GM21576 (cell line): ENCODE measurements at regions not wholly inside any gene's neighbourhood (a gene's known extent, or its start where the extent isn't known, plus 50 kb on each side); places are given as distances from the start of the nearest gene placed in this dataset.

Experiments used
- ATAC-seq: cut with Tn5 transposase; IDR thresholded peaks from one replicate; pipeline ENCODE4 v1.9.1; 2021; ENCODE audit warnings: mild to moderate bottlenecking, moderate library complexity; ENCODE audit not compliant: unreplicated experiment

DNA sequence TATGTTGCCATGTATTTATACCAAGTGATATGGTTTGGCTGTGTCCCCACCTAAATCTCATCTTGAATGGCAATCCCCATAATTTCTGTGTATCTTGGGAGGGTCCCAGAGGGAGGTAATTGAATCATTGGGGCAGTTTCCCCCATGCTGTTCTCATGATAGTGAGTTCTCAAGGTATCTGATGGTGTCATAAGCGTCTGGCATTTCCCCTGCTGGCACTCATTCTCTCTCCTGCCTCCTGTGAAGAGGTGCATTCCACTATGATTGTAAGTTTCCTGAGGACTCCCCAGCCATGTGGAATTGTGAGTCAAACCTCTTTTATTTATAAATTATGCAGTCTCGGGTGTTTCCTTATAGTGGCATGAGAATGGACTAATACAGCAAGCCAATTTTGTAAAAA lies 140.8 kb upstream of the ADAMTSL1 start:
- no peak for ATAC-seq

GRCh38 chr9:18335825-18336224 lies 138.1 kb upstream of the ADAMTSL1 start:
- ATAC-seq = no peak

DNA sequence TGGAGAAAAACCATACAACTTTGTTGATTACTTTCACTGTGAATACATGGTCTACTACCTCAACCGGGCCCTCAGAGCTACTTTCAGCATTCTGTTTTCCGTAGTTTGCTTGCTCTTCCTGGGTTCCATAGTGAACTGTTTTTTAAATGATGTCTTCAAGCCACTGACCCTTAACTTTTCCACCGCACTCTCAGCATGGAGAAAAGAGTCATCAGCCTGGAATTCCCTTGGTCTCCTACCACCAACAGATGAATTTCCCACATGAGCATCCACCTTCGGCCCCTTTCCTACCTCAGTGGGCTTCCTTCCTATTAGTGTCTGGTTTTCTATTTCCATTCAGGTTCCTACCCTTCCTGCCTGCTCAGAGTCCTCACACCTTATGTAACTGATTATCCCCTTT lies 135.9 kb upstream of the ADAMTSL1 start:
- no peak for ATAC-seq

GRCh38 chr9:18343784-18344183 lies 130.2 kb upstream of the ADAMTSL1 start:
- ATAC-seq = no peak

DNA sequence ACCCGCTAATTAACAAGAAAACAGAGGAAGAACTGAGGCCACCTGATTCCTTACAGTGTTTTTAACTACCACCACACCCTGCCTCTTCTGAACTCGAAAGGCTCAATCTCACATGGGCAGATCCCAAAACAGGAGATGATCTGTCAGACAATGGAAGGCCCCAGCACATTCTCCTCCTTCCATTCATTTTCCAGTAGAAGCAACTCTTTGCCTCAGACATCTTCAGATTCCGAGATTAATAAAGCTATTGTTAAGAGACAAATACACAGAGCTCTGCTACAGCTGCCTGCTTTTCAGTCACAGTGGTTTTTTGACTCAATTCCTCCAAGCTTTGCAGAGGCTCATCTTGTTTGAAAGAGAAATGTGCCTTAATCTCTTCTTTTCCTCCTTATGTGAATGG lies 127.2 kb upstream of the ADAMTSL1 start:
- no peak for ATAC-seq

- ATAC-seq = no peak
Measured at GRCh38 chr9:18347386-18348082, 126.4 kb upstream of the ADAMTSL1 start.

GRCh38 chr9:18348083-18348475 lies 125.9 kb upstream of the ADAMTSL1 start:
- no peak for ATAC-seq

DNA sequence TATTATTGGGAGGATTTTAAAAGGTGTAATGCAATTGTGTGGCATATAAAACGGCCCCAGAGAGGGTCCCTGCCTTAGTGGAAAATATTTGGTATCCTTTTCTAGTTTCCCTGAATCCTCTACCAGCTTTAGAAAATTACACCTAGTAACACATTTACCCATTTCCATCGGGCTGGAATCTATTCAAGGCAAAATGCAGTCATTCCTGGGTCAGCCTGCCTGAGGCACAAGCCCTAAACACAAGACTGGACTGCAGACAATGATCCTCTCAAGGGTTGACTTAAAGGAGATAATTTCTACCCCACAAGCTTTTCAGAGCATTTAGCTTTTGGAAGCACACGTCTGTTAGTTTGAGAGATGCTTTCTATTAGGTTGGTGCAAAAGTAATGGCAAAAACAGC lies 124.4 kb upstream of the ADAMTSL1 start:
- no peak for ATAC-seq

DNA sequence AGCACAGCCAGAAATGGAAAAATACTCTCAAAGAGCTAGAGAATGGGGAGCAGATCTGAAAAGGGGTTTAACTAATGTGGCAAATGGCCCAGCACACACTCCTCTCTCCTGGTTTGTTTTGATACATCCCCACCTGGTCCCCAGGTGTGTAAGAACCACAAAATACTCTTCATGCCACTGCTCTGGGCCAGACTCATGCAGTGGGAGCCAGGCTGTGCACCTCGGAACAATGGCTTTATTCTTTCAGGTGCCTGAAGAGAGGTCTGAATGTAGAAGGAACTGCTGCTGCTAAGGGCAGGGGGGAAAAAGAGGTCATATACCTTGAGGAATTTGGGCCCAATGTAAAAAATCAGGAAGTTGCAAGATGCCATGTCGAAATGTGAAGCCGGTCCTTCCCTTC lies 123.9 kb upstream of the ADAMTSL1 start:
- ATAC-seq = no peak

- ATAC-seq = no peak
Measured at GRCh38 chr9:18350995-18351595, 122.9 kb upstream of the ADAMTSL1 start.

GRCh38 chr9:18352711-18353110 lies 121.2 kb upstream of the ADAMTSL1 start:
- ATAC-seq = no peak

- ATAC-seq = no peak
Measured at GRCh38 chr9:18353473-18353872, 120.5 kb upstream of the ADAMTSL1 start.

DNA sequence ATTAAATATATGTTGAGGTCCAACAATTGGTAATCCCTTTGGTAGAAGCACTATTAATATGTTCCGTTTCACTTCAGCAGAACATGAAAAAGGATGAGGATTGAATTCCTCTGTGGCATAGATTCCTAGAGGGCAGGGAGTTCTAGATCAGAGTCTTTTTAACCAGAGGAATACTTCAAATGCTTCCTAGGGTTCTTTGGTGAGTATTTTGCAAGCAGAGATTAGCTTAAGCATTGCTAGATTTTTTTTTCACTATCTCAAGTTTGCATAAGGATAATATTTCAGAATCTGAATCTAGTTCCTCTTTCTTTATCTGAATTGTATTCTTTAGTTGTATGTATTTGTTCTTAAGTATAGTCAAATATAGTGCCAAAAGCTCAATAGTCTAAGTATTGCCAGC lies 116.6 kb upstream of the ADAMTSL1 start:
- no peak for ATAC-seq

DNA sequence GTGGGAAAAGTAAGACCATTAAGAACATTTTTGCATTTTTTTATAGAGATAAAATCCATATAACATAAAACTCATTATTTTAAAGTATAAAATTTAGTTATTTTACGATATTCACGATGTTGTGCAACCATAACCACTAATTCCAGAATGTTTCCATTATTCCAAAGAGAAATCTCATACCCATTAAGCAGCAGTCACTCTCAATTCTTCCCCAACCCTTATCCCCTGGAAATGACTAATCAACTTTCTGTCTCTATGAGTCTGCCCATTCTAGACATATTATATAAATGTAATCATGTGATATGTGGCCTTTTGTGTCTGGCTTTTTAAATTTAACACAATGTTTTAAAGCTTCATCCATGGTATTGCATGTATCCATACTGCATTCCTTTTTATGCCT lies 115.6 kb upstream of the ADAMTSL1 start:
- no peak for ATAC-seq

- ATAC-seq = no peak
Measured at GRCh38 chr9:18359335-18359734, 114.6 kb upstream of the ADAMTSL1 start.

DNA sequence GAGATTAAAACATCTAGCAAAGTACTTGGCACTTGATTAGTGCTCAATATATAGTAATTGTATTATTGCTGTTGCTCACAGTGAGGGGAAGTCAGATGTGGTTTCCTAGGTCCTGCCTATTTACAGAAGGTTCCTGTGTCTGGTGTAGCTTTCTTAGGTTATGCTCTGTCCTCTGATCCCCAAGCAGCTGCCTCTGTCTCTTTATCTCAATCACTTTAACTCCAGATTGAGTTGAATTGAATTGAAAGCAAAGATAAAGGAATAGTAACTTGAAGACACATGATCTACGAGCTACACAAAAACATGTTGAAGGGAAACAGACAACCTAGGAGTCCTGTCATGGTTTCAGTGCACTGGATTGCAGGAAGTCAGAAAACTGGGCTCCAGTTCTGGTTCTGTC lies 113.9 kb upstream of the ADAMTSL1 start:
- ATAC-seq = no peak

- ATAC-seq = no peak
Measured at GRCh38 chr9:18361646-18362045, 112.3 kb upstream of the ADAMTSL1 start.

DNA sequence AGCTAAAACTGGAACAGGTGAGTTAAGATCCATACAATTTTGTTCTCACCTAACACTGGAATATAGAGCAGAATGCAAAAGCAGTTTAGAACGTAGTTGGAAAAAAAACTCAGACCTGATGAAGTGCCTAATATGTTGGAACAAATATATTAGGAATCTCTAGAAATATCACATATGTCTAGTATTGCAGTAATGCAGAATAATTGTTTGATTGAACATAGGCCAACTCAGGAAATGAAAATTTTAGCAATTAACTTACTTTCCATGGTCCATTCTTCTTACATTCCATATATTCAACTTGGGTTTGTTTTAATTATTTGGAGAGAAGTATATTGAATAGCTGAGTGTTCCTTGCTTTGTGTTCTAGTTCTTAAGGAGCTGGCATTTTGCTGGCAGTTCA lies 111.8 kb upstream of the ADAMTSL1 start:
- no peak for ATAC-seq

- peak; percentile 49 for ATAC-seq
Measured at GRCh38 chr9:18362901-18363685, 110.9 kb upstream of the ADAMTSL1 start.

GRCh38 chr9:18365651-18366050 lies 108.3 kb upstream of the ADAMTSL1 start:
- no peak for ATAC-seq

- ATAC-seq = peak; percentile 84
Measured at GRCh38 chr9:18366184-18366583, 107.8 kb upstream of the ADAMTSL1 start.

DNA sequence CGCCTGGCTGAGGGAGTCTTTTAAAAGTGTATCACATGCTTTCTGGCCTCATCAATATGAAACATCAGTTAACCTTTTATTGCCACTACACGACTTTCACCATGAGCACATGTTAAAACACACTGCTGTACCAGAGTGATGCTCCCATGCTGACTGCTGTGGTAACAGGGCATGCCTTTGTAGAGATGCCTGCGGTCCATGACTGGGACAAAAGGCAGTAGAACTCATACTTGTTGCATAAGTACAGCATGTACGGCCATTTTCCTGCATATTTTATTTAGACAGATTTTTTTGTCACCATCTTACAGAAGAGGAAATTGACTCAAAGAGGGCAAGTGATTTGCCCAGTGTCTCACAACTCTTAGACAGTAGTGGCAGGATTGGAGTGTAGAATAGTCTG lies 105.7 kb upstream of the ADAMTSL1 start:
- no peak for ATAC-seq
